Fibroblast of lung (primary cell): ENCODE measurements at regions not wholly inside any gene's neighbourhood (a gene's known extent, or its start where the extent isn't known, plus 50 kb on each side); places are given as distances from the start of the nearest gene placed in this dataset.

Experiments
- CTCF ChIP-seq, 2 donors: IDR thresholded peaks in 1 of 2; conservative IDR thresholded peaks in 1 of 2; 1 replicate in 1 of 2; 2 replicates in 1 of 2; pipeline ENCODE4 v1.5.1; 2011 to 2012; ENCODE audit warnings: low read length in 2 of 2, control low read depth in 1 of 2, inconsistent platforms in 1 of 2, low read depth in 1 of 2, mild to moderate bottlenecking in 1 of 2
- EZH2 ChIP-seq: IDR thresholded peaks from 2 replicates; pipeline ENCODE4 v1.5.1; 2012; ENCODE audit warnings: low read length, control low read depth, mild to moderate bottlenecking; ENCODE audit errors: missing control alignments

GRCh38 chrY:19076846-19077697, 303.5 kb upstream of the HSFY2 start:
- TF ChIP-seq CTCF (conservative IDR thresholded peaks at IDR 0.05 in 1 of 2, IDR thresholded peaks at IDR 0.05 in 1 of 2; ENCODE audit: low read depth in 1 of 2, low read length in 2 of 2) (no peak), EZH2 (no peak)
